ENCODE measurements at regions not wholly inside any gene's neighbourhood (a gene's known extent, or its start where the extent isn't known, plus 50 kb on each side); places are given as distances from the start of the nearest gene placed in this dataset.
"Not testable (repeated sequence)": the region's sequence is repeated elsewhere in the genome, so short reads cannot be mapped to it uniquely, and the experiment has no call there.

- no peaks in the 10 kb centered on the region for H3K36me3 Mint-ChIP-seq (ENCODE audit: low read depth)
- no peaks in the 10 kb centered on the region for H3K4me1 Mint-ChIP-seq (ENCODE audit: low read depth)
- no peaks in the 10 kb centered on the region for H3K9me3 Mint-ChIP-seq
- no peak overlapping the region for H3K27ac Mint-ChIP-seq
- peaks cover 13% of the 10 kb centered on the region for H3K27me3 Mint-ChIP-seq (ENCODE audit: low read depth)
- no peak overlapping the region for H3K4me3 Mint-ChIP-seq
Observed at GRCh38 chr10:44293306-44293778, 91.6 kb downstream of the CXCL12 start.

- no peaks in the 10 kb centered on the region for H3K4me1 Mint-ChIP-seq (ENCODE audit: low read depth)
- no peaks in the 10 kb centered on the region for H3K36me3 Mint-ChIP-seq (ENCODE audit: low read depth)
- H3K27me3 Mint-ChIP-seq (ENCODE audit: low read depth): peaks cover 13% of the 10 kb centered on the region
- H3K27ac Mint-ChIP-seq: no peak overlapping the region
- H3K4me3 Mint-ChIP-seq: no peak overlapping the region
- H3K9me3 Mint-ChIP-seq: no peaks in the 10 kb centered on the region
Observed at GRCh38 chr10:44292390-44293002, 92.4 kb downstream of the CXCL12 start.

- Mint-ChIP-seq H3K36me3 (ENCODE audit: low read depth) (no peaks in the 10 kb centered on the region), H3K27ac (no peak overlapping the region), H3K4me3 (no peak overlapping the region), H3K27me3 (ENCODE audit: low read depth) (peaks cover 13% of the 10 kb centered on the region), H3K4me1 (ENCODE audit: low read depth) (no peaks in the 10 kb centered on the region), H3K9me3 (no peaks in the 10 kb centered on the region)
Observed at GRCh38 chr10:44291091-44291490, 93.8 kb downstream of the CXCL12 start.

- peaks cover 13% of the 10 kb centered on the region for H3K27me3 Mint-ChIP-seq (ENCODE audit: low read depth)
- no peak overlapping the region for H3K27ac Mint-ChIP-seq
- H3K4me3 Mint-ChIP-seq: no peak overlapping the region
- H3K36me3 Mint-ChIP-seq (ENCODE audit: low read depth): no peaks in the 10 kb centered on the region
- no peaks in the 10 kb centered on the region for H3K4me1 Mint-ChIP-seq (ENCODE audit: low read depth)
- H3K9me3 Mint-ChIP-seq: no peaks in the 10 kb centered on the region
Observed at GRCh38 chr10:44289125-44289524, 95.8 kb downstream of the CXCL12 start.

- Mint-ChIP-seq H3K36me3 (ENCODE audit: low read depth) (no peaks in the 10 kb centered on the region), H3K9me3 (no peaks in the 10 kb centered on the region), H3K27ac (no peak overlapping the region), H3K4me3 (no peak overlapping the region), H3K4me1 (ENCODE audit: low read depth) (no peaks in the 10 kb centered on the region), H3K27me3 (ENCODE audit: low read depth) (peaks cover 12% of the 10 kb centered on the region)
Observed at GRCh38 chr10:44287408-44287807, 97.5 kb downstream of the CXCL12 start.

GRCh38 chr10:44284198-44285084 is 100.5 kb downstream of the CXCL12 start:
- Mint-ChIP-seq H3K27me3 (ENCODE audit: low read depth) (no peaks in the 10 kb centered on the region), H3K36me3 (ENCODE audit: low read depth) (no peaks in the 10 kb centered on the region), H3K27ac (no peak overlapping the region), H3K4me1 (ENCODE audit: low read depth) (no peaks in the 10 kb centered on the region), H3K4me3 (no peak overlapping the region), H3K9me3 (no peaks in the 10 kb centered on the region)

GRCh38 chr10:44282626-44283300 is 102.1 kb downstream of the CXCL12 start:
- no peaks in the 10 kb centered on the region for H3K4me1 Mint-ChIP-seq (ENCODE audit: low read depth)
- no peak overlapping the region for H3K4me3 Mint-ChIP-seq
- no peaks in the 10 kb centered on the region for H3K27me3 Mint-ChIP-seq (ENCODE audit: low read depth)
- H3K9me3 Mint-ChIP-seq: no peaks in the 10 kb centered on the region
- H3K36me3 Mint-ChIP-seq (ENCODE audit: low read depth): no peaks in the 10 kb centered on the region
- no peak overlapping the region for H3K27ac Mint-ChIP-seq

GRCh38 chr10:44281662-44282061 is 103.2 kb downstream of the CXCL12 start:
- no peaks in the 10 kb centered on the region for H3K4me1 Mint-ChIP-seq (ENCODE audit: low read depth)
- no peaks in the 10 kb centered on the region for H3K27me3 Mint-ChIP-seq (ENCODE audit: low read depth)
- no peak overlapping the region for H3K27ac Mint-ChIP-seq
- no peak overlapping the region for H3K4me3 Mint-ChIP-seq
- no peaks in the 10 kb centered on the region for H3K9me3 Mint-ChIP-seq
- no peaks in the 10 kb centered on the region for H3K36me3 Mint-ChIP-seq (ENCODE audit: low read depth)

GRCh38 chr10:44281089-44281613 is 103.7 kb downstream of the CXCL12 start:
- H3K9me3 Mint-ChIP-seq: no peaks in the 10 kb centered on the region
- H3K4me1 Mint-ChIP-seq (ENCODE audit: low read depth): no peaks in the 10 kb centered on the region
- H3K27ac Mint-ChIP-seq: no peak overlapping the region
- no peak overlapping the region for H3K4me3 Mint-ChIP-seq
- no peaks in the 10 kb centered on the region for H3K27me3 Mint-ChIP-seq (ENCODE audit: low read depth)
- no peaks in the 10 kb centered on the region for H3K36me3 Mint-ChIP-seq (ENCODE audit: low read depth)

GRCh38 chr10:44280226-44281014 is 104.5 kb downstream of the CXCL12 start:
- Mint-ChIP-seq H3K4me1 (ENCODE audit: low read depth) (no peaks in the 10 kb centered on the region), H3K4me3 (no peak overlapping the region), H3K9me3 (no peaks in the 10 kb centered on the region), H3K36me3 (ENCODE audit: low read depth) (no peaks in the 10 kb centered on the region), H3K27me3 (ENCODE audit: low read depth) (no peaks in the 10 kb centered on the region), H3K27ac (no peak overlapping the region)

GRCh38 chr10:44279426-44280126 is 105.3 kb downstream of the CXCL12 start:
- Mint-ChIP-seq H3K4me1 (ENCODE audit: low read depth) (no peaks in the 10 kb centered on the region), H3K27ac (no peak overlapping the region), H3K27me3 (ENCODE audit: low read depth) (no peaks in the 10 kb centered on the region), H3K36me3 (ENCODE audit: low read depth) (no peaks in the 10 kb centered on the region), H3K9me3 (no peaks in the 10 kb centered on the region), H3K4me3 (no peak overlapping the region)

- H3K4me3 Mint-ChIP-seq: no peak overlapping the region
- no peaks in the 10 kb centered on the region for H3K27me3 Mint-ChIP-seq (ENCODE audit: low read depth)
- H3K36me3 Mint-ChIP-seq (ENCODE audit: low read depth): no peaks in the 10 kb centered on the region
- H3K4me1 Mint-ChIP-seq (ENCODE audit: low read depth): no peaks in the 10 kb centered on the region
- H3K9me3 Mint-ChIP-seq: no peaks in the 10 kb centered on the region
- no peak overlapping the region for H3K27ac Mint-ChIP-seq
Observed at GRCh38 chr10:44278837-44279324, 106.0 kb downstream of the CXCL12 start.

GRCh38 chr10:44268435-44268948 is 116.4 kb downstream of the CXCL12 start:
- H3K4me1 Mint-ChIP-seq (ENCODE audit: low read depth); H3K36me3 Mint-ChIP-seq (ENCODE audit: low read depth); H3K4me3 Mint-ChIP-seq; H3K27me3 Mint-ChIP-seq (ENCODE audit: low read depth); H3K27ac Mint-ChIP-seq: not testable (repeated sequence)
- peaks cover 14% of the 10 kb centered on the region for H3K9me3 Mint-ChIP-seq
